PC-3 (cell line): ENCODE measurements at regions not wholly inside any gene's neighbourhood (a gene's known extent, or its start where the extent isn't known, plus 50 kb on each side); places are given as distances from the start of the nearest gene placed in this dataset.

ENCODE experiments used
- ATAC-seq: fragments of 200-7000 bp; cut with Tn5 transposase; 2 replicates; pipeline ENCODE4 v1.9.1; 2020; ENCODE audit warnings: mild to moderate bottlenecking, moderate library complexity
- BruUV-seq: library from RNA; stranded (reverse); fragments of 400-500 nt; replicated peaks from 2 replicates; lab custom pipeline; 2021; lab: Mats Ljungman, UMichigan
- CTCF ChIA-PET: fragments of 300-600 bp; sonication (Branson Sonifier 250); formaldehyde crosslinking; loops from one replicate; lab custom pipeline; 2022; ENCODE audit warnings: antibody characterized with exemption; lab: Charles Lee
- POLR2A ChIA-PET: fragments of 300-600 bp; sonication (Branson Sonifier 250); formaldehyde crosslinking; loops from one replicate; lab custom pipeline; 2022; ENCODE audit warnings: antibody characterized with exemption; ENCODE audit not compliant: unreplicated experiment; lab: Charles Lee
- DNase-seq: peaks from one replicate; pipeline ENCODE4 v3.0.0-alpha.2; 2015
- H2AFZ ChIP-seq: fragments of 300-600 bp; sonication (generic); 2 replicates; pipeline ENCODE4 v1.6.0; 2016; ENCODE audit warnings: antibody characterized with exemption, low read length
- H3F3A ChIP-seq: fragments of 300-600 bp; sonication (generic); one replicate; pipeline ENCODE4 v1.6.0; 2017; ENCODE audit warnings: antibody characterized with exemption, low read length, control low read depth, mild to moderate bottlenecking; ENCODE audit not compliant: unreplicated experiment
- H3K27ac ChIP-seq: fragments of 300-600 bp; sonication (generic); 2 replicates; pipeline ENCODE4 v1.5.1; 2016; ENCODE audit warnings: mild to moderate bottlenecking, low read length
- H3K27me3 ChIP-seq: fragments of 300-600 bp; sonication (generic); 2 replicates; pipeline ENCODE4 v1.6.1; 2016; ENCODE audit warnings: low read length, mixed read lengths
- H3K36me3 ChIP-seq: fragments of 300-600 bp; sonication (generic); 2 replicates; pipeline ENCODE4 v1.6.1; 2016; ENCODE audit warnings: low read depth, mixed run types, low read length, mixed read lengths
- H3K4me1 ChIP-seq: fragments of 300-600 bp; sonication (generic); 2 replicates; pipeline ENCODE4 v1.5.1; 2016; ENCODE audit warnings: low read length; ENCODE audit not compliant: insufficient read depth
- H3K4me2 ChIP-seq: fragments of 300-600 bp; sonication (generic); 2 replicates; pipeline ENCODE4 v1.6.0; 2016; ENCODE audit warnings: low read length
- H3K4me3 ChIP-seq: fragments of 300-600 bp; sonication (generic); 2 replicates; pipeline ENCODE4 v1.5.1; 2016; ENCODE audit warnings: mild to moderate bottlenecking, low read length, mixed read lengths
- H3K79me2 ChIP-seq: fragments of 300-600 bp; sonication (generic); 2 replicates; pipeline ENCODE4 v1.6.1; 2017; ENCODE audit warnings: low read length, mixed read lengths
- H3K9ac ChIP-seq: fragments of 300-600 bp; sonication (generic); 2 replicates; pipeline ENCODE4 v1.6.0; 2016; ENCODE audit warnings: mild to moderate bottlenecking, low read length
- H3K9me2 ChIP-seq: fragments of 300-600 bp; sonication (generic); replicated peaks from 2 replicates; pipeline ENCODE4 v1.6.1; 2016; ENCODE audit warnings: mixed run types, low read length, mixed read lengths
- H3K9me3 ChIP-seq: fragments of 300-600 bp; sonication (generic); 2 replicates; pipeline ENCODE4 v1.6.1; 2016; ENCODE audit warnings: low read length, mixed read lengths
- H4K20me1 ChIP-seq: fragments of 300-600 bp; sonication (generic); 2 replicates; pipeline ENCODE4 v1.6.1; 2016; ENCODE audit warnings: low read length, mixed read lengths
- CTCF ChIP-seq: fragments of 300-600 bp; sonication (generic); conservative IDR thresholded peaks from 2 replicates; pipeline ENCODE4 v1.5.1; 2017; ENCODE audit warnings: antibody characterized with exemption, low read depth, mild to moderate bottlenecking, low read length
- EZH2 ChIP-seq: fragments of 300-600 bp; sonication (generic); IDR thresholded peaks from one replicate; pipeline ENCODE4 v1.6.1; 2017; ENCODE audit warnings: antibody characterized with exemption, mild to moderate bottlenecking, low read length; ENCODE audit not compliant: unreplicated experiment
- EZH2phosphoT487 ChIP-seq: fragments of 300-600 bp; sonication (generic); IDR thresholded peaks from 2 replicates; pipeline ENCODE4 v1.6.1; 2018; ENCODE audit warnings: mild to moderate bottlenecking, antibody characterized with exemption, low read length, borderline replicate concordance
- intact Hi-C: fragments of 100-400 bp; cut with micrococcal nuclease; formaldehyde crosslinking; loops from 2 replicates; pipeline ENCODE4 v1.9.0; 2023

GRCh38 chr7:46990761-46991160 lies 591.1 kb downstream of the TNS3 start:
- H3F3A ChIP-seq, result no peaks in the 10 kb centered on the region
- ATAC-seq, result no peak
- H3K9ac ChIP-seq, result no peak overlapping the region
- no peak overlapping the region for H2AFZ ChIP-seq
- no peak overlapping the region for H3K4me2 ChIP-seq
- H3K79me2 ChIP-seq, result no peaks in the 10 kb centered on the region
- H4K20me1 ChIP-seq, result no peaks in the 10 kb centered on the region
- DNase-seq, result no peak
- ChIA-PET CTCF (no interaction called here), POLR2A (interaction anchor here (0.6 kb wide), 1 partner anchor 139 kb away, joined by 3 read pairs; no protein-coding TSS in a partner anchor)
- no TSS peak for BruUV-seq
- no peak overlapping the region for H3K27ac ChIP-seq
- H3K4me1 ChIP-seq, result no peaks in the 10 kb centered on the region
- no peaks in the 10 kb centered on the region for H3K36me3 ChIP-seq
- TF ChIP-seq EZH2phosphoT487 (no peak), CTCF (no peak), EZH2 (no peak)
- no peaks in the 10 kb centered on the region for H3K9me3 ChIP-seq
- H3K9me2 ChIP-seq, result no peaks in the 10 kb centered on the region
- intact Hi-C loops, result no loop called here
- no peak overlapping the region for H3K4me3 ChIP-seq
- H3K27me3 ChIP-seq, result no peaks in the 10 kb centered on the region

GRCh38 chr7:46989247-46989646 lies 592.7 kb downstream of the TNS3 start:
- intact Hi-C loops, result no loop called here
- no peaks in the 10 kb centered on the region for H3K36me3 ChIP-seq
- no peaks in the 10 kb centered on the region for H3K4me1 ChIP-seq
- 0 out of 2 replicates have a peak overlapping the region, but pooled peaks have one; percentile 22 for H2AFZ ChIP-seq
- H3K27me3 ChIP-seq, result no peaks in the 10 kb centered on the region
- no peaks in the 10 kb centered on the region for H3K9me2 ChIP-seq
- POLR2A ChIA-PET, result no interaction called here
- no peak overlapping the region for H3K27ac ChIP-seq
- ATAC-seq (no peak), DNase-seq (no peak)
- no peaks in the 10 kb centered on the region for H3K9me3 ChIP-seq
- no TSS peak for BruUV-seq
- H3F3A ChIP-seq, result no peaks in the 10 kb centered on the region
- no peak overlapping the region for H3K9ac ChIP-seq
- no peaks in the 10 kb centered on the region for H3K79me2 ChIP-seq
- H3K4me2 ChIP-seq, result no peak overlapping the region
- TF ChIP-seq CTCF (no peak), EZH2phosphoT487 (no peak), EZH2 (no peak)
- no peak overlapping the region for H3K4me3 ChIP-seq
- CTCF ChIA-PET, result no interaction called here
- H4K20me1 ChIP-seq, result no peaks in the 10 kb centered on the region

- BruUV-seq, result no TSS peak
- Histone ChIP-seq H3K36me3 (no peaks in the 10 kb centered on the region), H3F3A (no peaks in the 10 kb centered on the region), H3K27me3 (no peaks in the 10 kb centered on the region), H3K27ac (no peak overlapping the region), H3K9me3 (no peaks in the 10 kb centered on the region), H3K4me2 (no peak overlapping the region), H3K4me3 (no peak overlapping the region), H4K20me1 (no peaks in the 10 kb centered on the region), H2AFZ (no peak overlapping the region), H3K79me2 (no peaks in the 10 kb centered on the region), H3K9me2 (no peaks in the 10 kb centered on the region), H3K4me1 (no peaks in the 10 kb centered on the region), H3K9ac (no peak overlapping the region)
- POLR2A ChIA-PET, result no interaction called here
- no peak for DNase-seq
- CTCF ChIA-PET, result no interaction called here
- ATAC-seq, result no peak
- no peak for TF ChIP-seq CTCF
- TF ChIP-seq EZH2phosphoT487, result no peak
- TF ChIP-seq EZH2, result no peak
- intact Hi-C loops, result no loop called here
Measured at GRCh38 chr7:46982928-46983327, 599.0 kb downstream of the TNS3 start.
